GM10266 (cell line): ENCODE measurements at regions not wholly inside any gene's neighbourhood (a gene's known extent, or its start where the extent isn't known, plus 50 kb on each side); places are given as distances from the start of the nearest gene placed in this dataset.

Experiments used
- DNase-seq: peaks from one replicate; pipeline ENCODE4 v3.0.0; 2012; ENCODE audit errors: extremely low spot score
- TF ChIP-seq, protein P1 (sequence below): IDR thresholded peaks from 2 replicates; pipeline ENCODE4 v1.5.1; 2012; ENCODE audit warnings: mild to moderate bottlenecking, low read depth; ENCODE audit not compliant: control insufficient read depth, insufficient read depth; ENCODE audit errors: missing control alignments

GRCh38 chr2:216799873-216800431 lies 59.9 kb downstream of the TNP1 start:
- DNase-seq, result no peak
- TF ChIP-seq, protein P1, sequence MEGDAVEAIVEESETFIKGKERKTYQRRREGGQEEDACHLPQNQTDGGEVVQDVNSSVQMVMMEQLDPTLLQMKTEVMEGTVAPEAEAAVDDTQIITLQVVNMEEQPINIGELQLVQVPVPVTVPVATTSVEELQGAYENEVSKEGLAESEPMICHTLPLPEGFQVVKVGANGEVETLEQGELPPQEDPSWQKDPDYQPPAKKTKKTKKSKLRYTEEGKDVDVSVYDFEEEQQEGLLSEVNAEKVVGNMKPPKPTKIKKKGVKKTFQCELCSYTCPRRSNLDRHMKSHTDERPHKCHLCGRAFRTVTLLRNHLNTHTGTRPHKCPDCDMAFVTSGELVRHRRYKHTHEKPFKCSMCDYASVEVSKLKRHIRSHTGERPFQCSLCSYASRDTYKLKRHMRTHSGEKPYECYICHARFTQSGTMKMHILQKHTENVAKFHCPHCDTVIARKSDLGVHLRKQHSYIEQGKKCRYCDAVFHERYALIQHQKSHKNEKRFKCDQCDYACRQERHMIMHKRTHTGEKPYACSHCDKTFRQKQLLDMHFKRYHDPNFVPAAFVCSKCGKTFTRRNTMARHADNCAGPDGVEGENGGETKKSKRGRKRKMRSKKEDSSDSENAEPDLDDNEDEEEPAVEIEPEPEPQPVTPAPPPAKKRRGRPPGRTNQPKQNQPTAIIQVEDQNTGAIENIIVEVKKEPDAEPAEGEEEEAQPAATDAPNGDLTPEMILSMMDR, result no peak

GRCh38 chr2:216796115-216796840 lies 63.6 kb downstream of the TNP1 start:
- DNase-seq, result no peak
- TF ChIP-seq, protein P1, result no peak

DNA sequence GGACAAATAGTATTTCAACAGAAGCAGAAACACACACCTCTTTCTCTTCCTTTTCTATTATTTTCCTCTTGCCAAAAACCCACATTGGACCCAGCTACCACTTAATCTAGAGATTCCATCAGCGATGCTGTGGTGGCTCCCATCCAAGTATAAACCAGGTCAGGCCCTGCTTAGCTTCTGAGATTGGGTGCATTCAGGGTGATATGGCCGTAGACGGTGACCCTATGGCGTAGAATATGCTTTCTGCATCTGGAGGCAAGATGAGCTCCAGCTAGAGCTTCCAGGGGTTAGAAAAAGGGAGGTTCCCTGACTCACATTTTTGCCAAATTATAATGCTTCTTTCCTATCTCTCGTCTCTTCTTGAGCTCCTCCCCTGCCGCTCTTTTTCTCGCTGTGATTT lies 66.5 kb downstream of the TNP1 start:
- TF ChIP-seq, protein P1, result no peak
- DNase-seq, result no peak

- TF ChIP-seq, protein P1, result no peak
- DNase-seq, result no peak
Measured at GRCh38 chr2:216792222-216793021, 67.4 kb downstream of the TNP1 start.

GRCh38 chr2:216791303-216791702 lies 68.6 kb downstream of the TNP1 start:
- DNase-seq, result no peak
- TF ChIP-seq, protein P1, result no peak

GRCh38 chr2:216789081-216789480 lies 70.8 kb downstream of the TNP1 start:
- TF ChIP-seq, protein P1, result no peak
- no peak for DNase-seq

GRCh38 chr2:216787851-216788540 lies 71.9 kb downstream of the TNP1 start:
- TF ChIP-seq, protein P1, result no peak
- DNase-seq, result no peak
